ENCODE measurements at regions not wholly inside any gene's neighbourhood (a gene's known extent, or its start where the extent isn't known, plus 50 kb on each side); places are given as distances from the start of the nearest gene placed in this dataset.

DNA sequence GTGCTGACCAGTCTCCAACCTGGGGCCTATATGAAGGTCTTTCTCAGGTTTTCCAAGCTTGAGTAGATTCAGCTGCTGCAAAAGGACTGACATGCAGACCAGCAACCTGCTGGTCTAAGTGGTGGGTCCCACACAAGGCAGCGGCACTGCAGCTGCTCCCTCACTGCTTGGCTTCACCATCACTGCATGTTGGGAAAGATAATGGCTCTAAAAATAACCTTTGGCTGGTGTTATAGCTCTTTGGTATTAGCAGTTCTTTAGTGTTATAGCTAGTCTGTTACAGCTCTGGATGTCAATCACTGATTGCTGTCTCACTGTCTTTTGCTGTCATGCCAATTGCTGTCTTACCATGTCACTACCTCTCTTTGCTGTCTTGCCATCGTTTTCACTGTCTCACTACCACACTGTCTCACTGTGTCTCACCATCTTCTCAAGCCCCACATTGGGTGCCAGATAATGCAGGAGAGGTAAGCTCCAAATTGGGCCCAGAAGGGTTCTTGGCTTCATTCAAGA, 726.4 kb downstream of the TENT5A start:
- TF ChIP-seq GATA3 (IDR thresholded peaks at IDR 0.05; ENCODE audit: low read depth, low read length) (no peak), GATA2 (IDR thresholded peaks at IDR 0.05; ENCODE audit: low read depth, low read length) (no peak)

DNA sequence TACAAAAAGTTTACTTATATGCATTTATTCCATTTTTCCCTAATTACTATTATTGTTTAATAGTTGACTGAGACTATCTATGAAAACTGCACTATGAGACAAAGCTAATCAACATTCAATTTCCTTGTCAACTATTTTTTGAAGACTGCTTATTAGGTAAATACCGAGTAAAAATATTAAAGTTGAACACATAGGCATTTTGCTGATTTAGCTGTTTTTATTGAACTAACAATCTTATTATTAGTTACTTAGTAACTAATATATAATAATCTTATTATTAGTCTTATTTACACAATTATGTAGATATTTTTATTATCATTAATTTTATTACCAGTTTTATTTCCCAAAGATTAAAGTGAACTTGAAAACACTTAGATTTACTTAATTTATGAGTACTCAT, 728.8 kb downstream of the TENT5A start:
- TF ChIP-seq GATA3 (IDR thresholded peaks at IDR 0.05; ENCODE audit: low read depth, low read length) (no peak), GATA2 (IDR thresholded peaks at IDR 0.05; ENCODE audit: low read depth, low read length) (no peak)

DNA sequence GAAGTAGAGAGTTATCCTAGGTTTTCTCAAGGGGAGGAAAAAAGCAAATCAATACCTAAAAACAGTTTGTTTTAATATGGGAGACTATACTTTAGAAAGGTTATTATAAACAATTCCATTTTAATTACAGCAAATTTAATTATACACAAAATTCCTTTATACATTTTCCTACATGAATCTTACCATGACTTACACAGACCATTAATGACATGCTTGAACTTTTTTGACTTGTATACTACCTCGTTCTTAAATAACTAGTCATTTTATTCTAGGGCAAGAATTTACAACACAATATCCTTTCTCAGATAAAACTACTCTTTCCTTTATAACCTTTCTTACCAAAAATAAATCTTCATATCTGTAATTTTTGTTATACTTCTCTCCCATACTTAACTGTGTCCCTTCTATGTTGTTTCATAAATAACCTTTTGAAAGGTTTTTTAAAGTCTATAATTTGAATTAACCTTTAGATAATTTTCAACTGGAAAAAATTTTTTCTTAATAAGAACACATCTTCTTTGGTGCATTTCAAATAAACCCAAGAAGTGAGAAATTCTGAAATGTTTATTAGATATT, 729.4 kb downstream of the TENT5A start:
- TF ChIP-seq GATA3 (IDR thresholded peaks at IDR 0.05; ENCODE audit: low read depth, low read length) (no peak), GATA2 (IDR thresholded peaks at IDR 0.05; ENCODE audit: low read depth, low read length) (no peak)

DNA sequence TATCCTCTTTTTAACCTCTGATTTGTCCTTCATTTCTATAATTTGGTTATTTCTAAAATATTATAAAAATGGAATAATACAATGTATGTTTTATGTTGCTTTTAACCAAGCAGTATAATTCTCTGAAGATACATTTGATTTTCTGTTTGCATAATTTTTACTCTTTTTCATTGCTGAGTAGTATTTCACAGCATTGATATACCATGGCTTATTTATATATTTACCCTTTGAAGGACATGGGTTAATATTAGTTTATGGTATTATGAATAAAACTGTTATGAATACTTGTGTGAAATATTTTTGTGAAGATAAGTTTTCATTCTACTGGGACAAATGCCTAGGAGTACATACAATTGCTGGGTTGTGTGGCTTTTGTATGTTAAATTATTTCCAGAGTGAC, 748.6 kb downstream of the TENT5A start:
- no peak for TF ChIP-seq GATA3 (IDR thresholded peaks at IDR 0.05; ENCODE audit: low read depth, low read length)
- TF ChIP-seq GATA2 (IDR thresholded peaks at IDR 0.05; ENCODE audit: low read depth, low read length) = no peak

DNA sequence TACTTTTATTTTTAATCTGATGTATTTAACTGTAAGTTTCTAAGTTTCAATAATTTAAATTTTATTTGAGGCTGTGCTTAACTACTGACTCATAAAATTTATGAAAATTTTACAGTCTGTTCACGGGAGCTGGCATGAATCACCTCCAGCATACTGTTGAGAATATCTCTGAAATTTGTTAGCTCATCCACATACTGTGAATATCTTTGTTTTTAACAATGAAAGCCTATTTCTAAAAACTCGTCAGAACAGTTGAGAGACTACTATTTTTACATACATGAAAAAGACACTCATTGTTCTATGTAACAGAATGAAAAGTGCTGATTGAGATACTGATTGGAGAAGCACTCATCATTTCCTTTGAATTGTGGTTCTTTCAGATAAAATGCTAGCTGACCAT, 749.3 kb downstream of the TENT5A start:
- TF ChIP-seq GATA3 (IDR thresholded peaks at IDR 0.05; ENCODE audit: low read depth, low read length) = no peak
- no peak for TF ChIP-seq GATA2 (IDR thresholded peaks at IDR 0.05; ENCODE audit: low read depth, low read length)

DNA sequence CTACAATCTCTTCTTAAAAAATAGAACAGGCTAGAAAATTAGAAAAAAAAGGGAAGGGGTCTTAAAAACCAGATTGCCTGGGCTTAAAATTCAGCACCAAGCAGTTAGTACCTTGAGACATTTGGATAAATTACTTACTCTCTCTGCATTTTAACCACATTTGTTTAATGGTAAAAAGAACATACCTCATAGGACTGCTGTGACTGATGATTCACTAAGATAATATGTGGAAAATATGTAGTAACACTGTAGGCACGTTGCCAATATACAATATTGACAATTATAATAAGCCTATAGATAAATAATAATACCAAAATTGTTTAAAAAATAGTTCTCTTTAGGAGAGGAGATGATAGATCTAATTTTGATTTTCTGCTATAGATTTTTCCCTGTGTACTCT, 750.4 kb downstream of the TENT5A start:
- TF ChIP-seq GATA3 (IDR thresholded peaks at IDR 0.05; ENCODE audit: low read depth, low read length) (no peak), GATA2 (IDR thresholded peaks at IDR 0.05; ENCODE audit: low read depth, low read length) (no peak)

DNA sequence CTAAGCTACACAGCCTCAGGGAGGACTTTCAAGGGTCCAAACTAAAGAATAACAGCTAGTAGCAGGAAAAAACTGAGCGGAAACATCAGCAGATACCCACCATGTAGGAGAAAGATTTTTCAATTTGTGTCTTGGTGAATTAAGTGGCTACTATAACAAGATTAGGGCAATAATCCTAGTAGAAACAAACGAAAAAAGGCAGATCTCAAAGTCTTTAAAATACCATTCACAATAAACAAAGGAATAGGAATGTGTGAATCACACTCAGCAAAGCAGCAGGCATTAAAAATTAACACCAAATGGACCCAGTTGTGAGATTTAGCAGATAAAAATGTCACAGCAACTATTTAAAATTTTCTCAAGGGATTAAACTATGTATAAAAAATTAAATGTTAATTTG, 761.2 kb downstream of the TENT5A start:
- no peak for TF ChIP-seq GATA2 (IDR thresholded peaks at IDR 0.05; ENCODE audit: low read depth, low read length)
- TF ChIP-seq GATA3 (IDR thresholded peaks at IDR 0.05; ENCODE audit: low read depth, low read length) = no peak

DNA sequence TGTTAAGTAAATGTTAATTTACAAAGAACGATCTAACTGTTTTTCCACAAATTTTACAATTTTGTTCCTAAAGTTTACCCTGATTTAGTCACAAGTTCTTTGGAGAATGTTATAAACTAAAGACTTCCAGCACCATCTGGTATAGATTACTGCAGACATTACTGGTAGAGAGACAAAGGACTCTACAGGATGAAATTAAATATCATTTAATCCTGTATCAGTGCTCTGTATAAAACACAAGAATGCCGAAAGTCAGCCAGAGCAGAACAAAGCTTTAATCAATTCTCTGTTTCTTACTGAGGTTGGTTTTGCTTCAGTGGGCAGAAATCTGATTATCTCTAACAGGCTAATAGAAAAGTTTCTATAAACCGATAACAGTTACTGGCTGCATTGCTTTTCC, 763.6 kb downstream of the TENT5A start:
- TF ChIP-seq GATA2 (IDR thresholded peaks at IDR 0.05; ENCODE audit: low read depth, low read length) = no peak
- no peak for TF ChIP-seq GATA3 (IDR thresholded peaks at IDR 0.05; ENCODE audit: low read depth, low read length)

DNA sequence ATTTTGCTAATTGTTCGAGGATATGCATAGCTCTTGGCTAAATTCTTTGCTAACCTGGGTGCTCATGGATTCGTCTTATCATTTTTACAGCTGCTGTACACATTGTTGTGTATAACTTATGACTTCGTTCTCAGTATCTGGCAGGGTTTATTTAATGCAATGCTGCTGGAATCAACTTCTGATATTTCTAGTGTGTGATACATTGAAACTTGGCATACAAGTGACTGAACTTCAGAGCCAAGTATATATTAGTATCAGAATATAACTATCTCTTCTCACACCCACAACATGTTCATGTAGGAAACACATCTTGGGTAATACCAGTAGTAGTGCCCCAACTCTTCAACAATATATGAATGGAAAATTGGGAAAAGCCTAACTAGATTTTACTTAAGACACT, 764.2 kb downstream of the TENT5A start:
- TF ChIP-seq GATA2 (IDR thresholded peaks at IDR 0.05; ENCODE audit: low read depth, low read length) (no peak), GATA3 (IDR thresholded peaks at IDR 0.05; ENCODE audit: low read depth, low read length) (no peak)

DNA sequence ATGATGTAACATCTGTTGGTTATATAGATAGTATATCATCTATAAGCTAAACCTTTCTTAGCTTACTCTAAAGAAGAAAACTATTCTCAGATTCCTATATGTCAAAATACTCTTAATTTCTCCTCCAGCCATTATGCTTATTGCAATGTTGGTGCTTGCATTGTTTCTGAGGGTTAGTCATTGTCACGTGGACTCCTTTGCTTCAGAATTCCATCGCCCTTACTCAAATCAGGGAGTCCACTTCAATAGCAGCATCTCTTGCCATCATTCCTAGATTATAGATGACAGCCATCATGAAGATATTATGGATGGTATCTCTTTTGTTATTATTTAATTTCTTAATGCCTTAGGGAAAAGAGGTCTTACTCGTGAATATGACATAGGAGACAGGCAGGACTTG, 776.1 kb downstream of the TENT5A start:
- no peak for TF ChIP-seq GATA3 (IDR thresholded peaks at IDR 0.05; ENCODE audit: low read depth, low read length)
- no peak for TF ChIP-seq GATA2 (IDR thresholded peaks at IDR 0.05; ENCODE audit: low read depth, low read length)

DNA sequence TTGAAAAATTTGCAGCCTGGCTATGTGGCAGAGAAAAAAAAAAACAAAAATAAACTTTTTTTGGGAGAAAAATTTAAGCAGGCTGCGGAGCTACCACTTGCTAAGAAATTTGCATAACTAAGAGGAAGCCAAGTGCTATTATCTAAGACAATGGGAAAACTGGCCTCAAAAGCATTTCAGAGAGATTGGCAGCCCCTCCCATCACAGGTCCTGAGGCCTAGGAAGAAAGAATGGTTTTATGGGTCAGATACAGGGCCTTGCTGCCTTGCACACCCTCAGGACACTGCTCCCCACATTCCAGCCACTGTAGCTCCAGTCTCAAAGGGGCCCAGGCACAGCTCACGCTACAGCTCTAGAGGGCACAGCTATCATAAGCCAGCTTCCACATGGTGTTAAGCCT, 777.9 kb downstream of the TENT5A start:
- TF ChIP-seq GATA3 (IDR thresholded peaks at IDR 0.05; ENCODE audit: low read depth, low read length) (no peak), GATA2 (IDR thresholded peaks at IDR 0.05; ENCODE audit: low read depth, low read length) (no peak)

DNA sequence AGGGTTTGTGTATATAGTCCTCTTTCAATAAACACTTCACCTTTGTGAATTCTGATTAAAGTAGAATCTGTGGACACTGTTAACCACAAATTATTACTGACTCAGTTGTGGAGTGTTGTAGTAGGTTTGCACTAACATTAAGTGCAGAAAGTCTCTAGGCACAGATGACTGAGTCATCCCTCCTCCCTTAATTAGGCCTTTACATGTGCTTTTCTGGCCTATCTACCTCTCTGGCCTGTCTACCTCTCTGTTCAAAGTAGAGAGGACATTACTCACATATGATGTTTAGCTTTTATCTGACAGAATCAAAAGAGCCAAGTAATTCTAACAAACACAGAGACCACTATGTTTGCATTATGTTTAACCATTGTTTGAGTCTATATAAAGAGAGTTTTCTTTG, 783.0 kb downstream of the TENT5A start:
- no peak for TF ChIP-seq GATA2 (IDR thresholded peaks at IDR 0.05; ENCODE audit: low read depth, low read length)
- TF ChIP-seq GATA3 (IDR thresholded peaks at IDR 0.05; ENCODE audit: low read depth, low read length) = no peak

DNA sequence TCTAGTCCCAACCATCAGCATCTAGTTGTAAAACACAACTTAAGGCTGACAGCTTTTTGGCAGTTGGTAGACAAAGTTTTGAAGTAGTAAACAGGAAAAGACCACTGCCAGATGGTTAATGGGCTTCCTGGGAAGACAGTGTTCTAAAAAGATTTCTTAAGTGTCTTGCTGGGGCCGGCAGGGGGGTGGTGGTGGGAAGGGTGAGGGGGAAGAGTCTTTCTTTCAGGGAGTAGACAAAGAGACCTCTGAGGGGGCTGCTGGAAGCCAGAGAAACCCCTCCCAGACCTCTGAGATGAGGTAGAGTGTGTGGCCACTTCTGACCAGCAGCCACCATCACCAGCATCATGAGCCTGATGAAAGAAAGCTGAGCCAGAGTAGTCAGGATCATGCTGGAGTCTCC, 784.9 kb downstream of the TENT5A start:
- TF ChIP-seq GATA2 (IDR thresholded peaks at IDR 0.05; ENCODE audit: low read depth, low read length) (no peak), GATA3 (IDR thresholded peaks at IDR 0.05; ENCODE audit: low read depth, low read length) (no peak)

DNA sequence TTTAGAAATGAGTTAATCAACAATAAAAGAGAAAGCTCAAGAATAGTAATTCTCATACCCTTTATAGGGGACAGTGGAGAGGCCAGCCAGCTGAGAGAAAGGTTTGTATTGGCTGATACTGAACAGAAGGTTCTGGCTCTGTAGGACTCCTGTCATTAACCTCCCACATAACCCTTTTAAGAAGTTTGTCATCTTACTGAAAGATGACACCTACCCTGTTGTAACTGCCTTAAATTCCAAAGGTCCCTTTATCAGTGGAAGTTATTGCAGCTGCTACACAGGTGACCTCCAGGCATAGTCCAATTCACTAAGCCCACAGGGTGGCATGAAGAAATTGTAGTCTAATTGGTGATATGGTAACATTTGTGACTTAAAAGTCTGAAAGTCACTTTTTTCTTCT, 790.1 kb downstream of the TENT5A start:
- TF ChIP-seq GATA2 (IDR thresholded peaks at IDR 0.05; ENCODE audit: low read depth, low read length) = no peak
- no peak for TF ChIP-seq GATA3 (IDR thresholded peaks at IDR 0.05; ENCODE audit: low read depth, low read length)

DNA sequence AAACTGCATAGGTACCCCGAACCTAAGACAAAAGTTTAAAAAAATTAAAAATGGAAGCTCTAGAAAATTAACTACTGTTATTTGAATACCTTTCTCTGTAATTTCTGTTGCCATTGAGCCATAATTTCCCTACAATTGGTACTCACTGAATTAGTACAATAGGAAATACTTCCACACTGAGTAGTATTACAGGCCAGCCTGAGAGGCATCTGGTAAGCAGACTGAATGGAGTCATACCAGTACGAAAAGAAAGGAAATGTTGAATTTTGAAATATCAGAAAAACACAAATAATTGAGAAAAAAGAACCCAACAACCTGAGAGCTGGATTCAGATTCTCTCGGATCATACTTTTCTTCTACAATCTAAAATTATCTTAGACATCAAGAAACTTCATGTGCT, 791.3 kb downstream of the TENT5A start:
- no peak for TF ChIP-seq GATA3 (IDR thresholded peaks at IDR 0.05; ENCODE audit: low read depth, low read length)
- no peak for TF ChIP-seq GATA2 (IDR thresholded peaks at IDR 0.05; ENCODE audit: low read depth, low read length)

DNA sequence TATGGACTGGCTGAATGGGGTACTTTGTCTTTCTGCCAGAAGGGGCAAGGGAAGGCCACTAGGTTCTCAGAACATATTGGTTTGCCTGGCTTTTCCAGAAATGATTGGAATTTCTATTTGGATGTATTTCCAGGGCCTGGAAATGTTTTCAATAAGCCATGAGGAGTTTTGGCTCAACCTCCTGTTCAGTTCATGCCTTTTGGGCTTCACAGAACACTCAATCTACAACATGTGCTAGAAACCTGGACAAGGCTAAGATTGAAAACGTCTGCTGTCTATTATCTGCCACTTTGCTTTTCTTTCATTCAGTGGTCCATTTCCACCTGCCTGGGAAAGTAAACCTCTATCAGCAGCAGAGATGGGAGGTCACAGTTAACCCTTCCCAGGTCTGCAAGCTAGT, 793.4 kb downstream of the TENT5A start:
- TF ChIP-seq GATA2 (IDR thresholded peaks at IDR 0.05; ENCODE audit: low read depth, low read length) (no peak), GATA3 (IDR thresholded peaks at IDR 0.05; ENCODE audit: low read depth, low read length) (no peak)
